DMS153 treated with DMSO at 0.1 percent for 48 hours (cell line): ENCODE measurements at regions not wholly inside any gene's neighbourhood (a gene's known extent, or its start where the extent isn't known, plus 50 kb on each side); places are given as distances from the start of the nearest gene placed in this dataset.
"Not testable (repeated sequence)": the region's sequence is repeated elsewhere in the genome, so short reads cannot be mapped to it uniquely, and the experiment has no call there.

Source experiments
- DNase-seq: peaks from one replicate; lab custom pipeline; 2025; ENCODE audit not compliant: unreplicated experiment; lab: John Stamatoyannopoulos, UW

DNA sequence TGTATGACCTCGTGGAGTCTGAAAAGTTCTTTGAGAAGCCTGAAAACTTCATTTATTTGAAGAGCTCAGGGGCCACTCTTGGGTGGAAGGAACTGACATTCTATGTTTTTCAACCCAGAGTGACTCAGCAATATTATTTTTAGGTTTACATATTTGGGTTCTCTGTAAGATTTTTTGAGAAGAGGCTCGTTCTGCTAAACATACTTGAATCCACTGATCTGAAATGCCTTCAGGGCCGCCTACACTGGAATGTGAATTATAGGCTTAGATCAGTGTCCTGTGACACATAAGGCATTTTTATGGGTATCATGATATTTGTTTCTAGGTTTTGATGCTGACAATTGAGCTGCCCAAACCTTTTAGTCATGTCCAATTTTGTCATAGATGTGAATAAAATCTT is 86.2 kb downstream of the PSAT1 start:
- no peak for DNase-seq

DNA sequence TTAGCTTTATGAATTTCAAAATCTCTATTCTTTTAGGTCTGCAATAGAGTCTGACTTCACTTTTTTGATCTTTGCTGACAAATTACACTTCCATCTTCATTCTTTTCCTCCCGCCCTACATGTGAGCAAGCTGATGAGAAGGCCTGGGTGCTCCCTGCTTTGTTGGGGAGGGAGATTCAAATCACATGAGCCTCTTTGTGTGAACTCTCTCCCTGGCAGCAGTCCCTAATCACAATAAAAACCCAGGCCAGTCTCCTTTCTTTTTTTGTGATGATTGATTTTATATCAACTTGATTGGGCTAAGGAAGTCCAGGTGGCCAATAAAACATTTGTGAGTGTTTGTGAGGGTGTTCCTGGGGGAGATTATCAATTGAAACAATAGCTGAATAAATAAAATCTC is 89.4 kb downstream of the PSAT1 start:
- DNase-seq, result no peak

DNA sequence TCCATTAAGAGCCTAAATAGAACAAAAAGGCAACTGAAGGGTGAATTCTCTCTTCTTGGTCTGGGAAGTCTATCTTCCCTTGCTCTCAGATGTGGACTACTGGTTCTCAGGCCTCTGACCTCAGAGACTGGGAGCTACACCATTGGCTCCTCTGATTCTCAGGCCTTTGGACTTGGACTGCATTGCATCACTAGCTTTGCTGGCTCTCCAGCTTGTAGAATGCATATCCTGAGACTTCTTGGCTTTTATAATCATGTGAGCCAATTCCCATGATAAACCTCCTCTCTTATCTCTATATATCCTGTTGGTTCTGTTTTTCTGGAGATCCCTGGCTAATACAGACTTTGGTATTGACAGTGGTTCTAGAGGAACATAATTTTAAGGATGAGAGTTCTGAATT is 89.8 kb downstream of the PSAT1 start:
- DNase-seq, result no peak

DNA sequence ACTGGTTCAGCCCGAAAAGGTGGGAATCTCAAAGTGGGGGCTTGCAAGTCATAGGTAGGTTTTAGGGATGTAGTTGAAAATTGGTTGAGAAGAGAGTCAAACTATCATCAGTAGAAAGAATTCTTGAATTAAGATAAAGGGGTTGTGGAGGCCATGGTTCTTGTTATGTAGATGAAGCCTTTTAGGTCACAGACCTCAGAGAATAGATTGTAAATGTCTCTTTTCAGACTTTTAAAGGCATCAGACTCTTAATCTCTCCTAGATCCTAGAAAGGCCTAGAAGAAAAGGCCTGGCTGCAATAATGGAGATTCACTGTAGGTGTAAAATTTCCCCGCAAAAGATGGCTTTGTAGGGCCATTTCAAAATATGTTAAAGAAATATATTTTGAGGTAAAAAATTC is 96.4 kb downstream of the PSAT1 start:
- no peak for DNase-seq

GRCh38 chr9:78393932-78394331 is 97.0 kb downstream of the PSAT1 start:
- no peak for DNase-seq

GRCh38 chr9:78396087-78396486 is 99.2 kb downstream of the PSAT1 start:
- no peak for DNase-seq

DNA sequence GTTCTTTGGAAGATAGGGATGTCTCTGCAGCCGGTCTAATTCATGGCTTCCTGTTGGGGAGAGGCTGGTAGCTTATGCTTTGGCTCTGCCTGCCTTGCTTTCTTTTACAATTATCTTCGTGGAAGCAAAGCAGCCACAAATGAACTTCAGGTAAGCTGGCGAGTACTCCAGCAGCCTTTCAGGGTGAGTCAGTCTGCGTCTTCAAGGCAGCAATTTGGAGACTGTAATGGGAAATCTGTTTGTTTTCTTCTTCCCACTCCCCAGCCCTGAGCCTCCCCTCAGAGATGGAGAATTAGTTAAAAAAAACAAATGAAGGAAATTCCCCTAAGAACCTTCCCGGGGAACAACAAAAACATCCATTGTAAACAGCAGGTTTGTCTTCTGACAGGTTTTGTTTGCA is 100.1 kb downstream of the PSAT1 start:
- DNase-seq, result no peak

DNA sequence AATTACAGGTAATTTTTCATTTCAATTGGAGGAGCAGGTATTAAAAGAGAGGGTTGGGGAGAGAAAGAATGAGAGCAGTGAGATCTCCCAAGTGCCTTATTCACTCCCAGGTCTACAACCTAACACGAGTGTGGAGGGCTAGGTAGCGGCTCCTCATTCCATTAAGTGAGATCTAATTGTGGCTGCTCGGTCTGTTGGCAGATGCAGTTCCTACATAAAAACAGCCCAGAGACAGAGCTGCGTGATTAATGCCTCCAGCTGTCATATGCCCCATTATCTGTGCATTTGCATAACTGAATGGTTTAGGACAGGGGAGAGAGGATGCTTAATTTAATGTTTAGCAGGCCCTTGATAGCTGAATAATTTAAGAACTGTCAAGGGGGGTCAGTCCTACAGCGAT is 100.5 kb downstream of the PSAT1 start:
- no peak for DNase-seq

DNA sequence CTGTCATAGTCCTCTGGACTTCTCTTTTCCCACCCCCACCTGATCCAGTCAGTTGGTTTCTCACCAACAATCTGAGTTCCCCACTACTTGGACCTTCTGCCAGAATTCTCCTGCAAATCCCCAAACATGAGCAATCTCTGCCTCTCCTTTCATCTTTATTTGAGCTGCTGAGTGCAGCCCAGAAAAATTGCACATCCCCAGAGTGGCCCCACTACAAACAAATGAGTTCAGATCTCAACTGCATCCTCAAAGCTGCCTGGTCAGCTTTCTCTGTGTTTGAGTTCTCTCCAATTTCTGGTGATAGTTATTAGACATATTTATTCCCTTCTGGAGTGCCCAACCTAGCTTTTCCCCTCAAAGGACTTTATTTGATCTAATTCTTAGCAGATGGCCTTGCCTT is 102.2 kb downstream of the PSAT1 start:
- no peak for DNase-seq

DNA sequence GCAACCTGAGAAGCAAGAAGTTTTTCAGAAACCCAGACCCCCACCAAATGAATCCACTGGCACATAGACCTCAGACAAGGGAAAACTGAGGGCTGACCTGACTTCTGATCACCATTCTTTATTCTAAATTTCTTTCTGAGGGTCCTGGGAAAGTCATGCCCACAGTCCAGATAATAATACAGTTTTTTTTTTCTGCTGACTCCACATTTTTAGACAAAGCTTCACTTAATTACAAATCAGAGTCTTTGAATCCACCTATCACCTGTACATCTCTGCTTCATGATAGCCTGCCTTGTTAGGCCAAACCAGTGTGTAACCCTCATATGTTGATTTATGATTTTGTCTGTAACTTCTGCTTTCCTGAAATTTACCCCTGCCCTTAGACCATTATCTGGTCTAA is 103.6 kb downstream of the PSAT1 start:
- DNase-seq, result no peak

- no peak for DNase-seq
Observed at GRCh38 chr9:78405461-78405860, 108.5 kb downstream of the PSAT1 start.

GRCh38 chr9:78406146-78406545 is 109.2 kb downstream of the PSAT1 start:
- no peak for DNase-seq

DNA sequence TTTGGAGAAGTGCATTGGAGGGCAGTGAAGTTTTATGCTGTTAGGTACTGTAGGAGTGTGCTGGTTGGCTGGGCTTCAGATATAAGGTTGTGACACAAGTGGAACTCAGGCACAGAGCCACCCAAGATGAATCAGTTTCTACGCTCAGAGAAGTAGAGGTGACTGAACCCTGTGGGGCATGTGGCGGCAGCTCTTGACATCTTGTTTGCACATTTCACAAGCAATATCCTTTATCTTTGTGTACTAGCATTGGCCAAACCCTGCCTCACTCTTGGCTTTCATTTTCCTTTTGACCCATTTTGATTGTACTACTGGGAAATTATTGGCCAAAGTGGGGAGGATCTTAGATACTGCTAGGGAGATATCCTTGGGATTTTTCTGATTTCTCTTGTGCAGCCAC is 110.0 kb downstream of the PSAT1 start:
- no peak for DNase-seq

DNA sequence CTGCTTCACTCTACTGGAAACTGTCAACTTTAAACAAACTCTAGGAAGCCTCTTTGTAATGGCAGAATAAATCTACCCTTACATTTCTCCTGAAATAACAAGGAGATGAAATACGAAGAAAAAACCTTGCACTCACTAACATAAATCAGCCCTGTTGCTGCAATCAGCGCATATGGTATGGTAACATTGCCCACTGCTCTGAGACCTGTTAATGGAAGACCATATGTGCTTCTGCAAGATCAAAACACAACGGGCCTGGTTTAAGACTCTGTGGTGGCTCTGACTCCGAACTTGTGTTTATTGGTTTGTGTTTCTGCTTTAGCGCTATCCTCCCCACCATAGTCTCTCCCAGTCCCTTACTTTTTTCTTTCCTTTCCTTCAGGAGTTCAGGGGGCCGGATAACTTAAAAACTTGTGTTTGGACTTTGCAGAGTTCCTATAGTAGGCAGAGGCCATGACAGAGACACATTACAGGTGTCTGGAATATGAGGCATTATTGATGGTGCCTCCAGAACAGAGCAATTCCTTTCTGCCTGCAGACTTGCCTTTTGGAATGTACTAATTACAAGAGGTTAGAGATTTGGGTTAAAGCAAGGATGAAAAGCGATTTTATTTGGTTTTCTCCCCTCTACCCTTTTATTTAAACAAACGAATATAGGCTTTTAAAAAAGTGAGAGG is 110.8 kb downstream of the PSAT1 start:
- DNase-seq, result no peak

DNA sequence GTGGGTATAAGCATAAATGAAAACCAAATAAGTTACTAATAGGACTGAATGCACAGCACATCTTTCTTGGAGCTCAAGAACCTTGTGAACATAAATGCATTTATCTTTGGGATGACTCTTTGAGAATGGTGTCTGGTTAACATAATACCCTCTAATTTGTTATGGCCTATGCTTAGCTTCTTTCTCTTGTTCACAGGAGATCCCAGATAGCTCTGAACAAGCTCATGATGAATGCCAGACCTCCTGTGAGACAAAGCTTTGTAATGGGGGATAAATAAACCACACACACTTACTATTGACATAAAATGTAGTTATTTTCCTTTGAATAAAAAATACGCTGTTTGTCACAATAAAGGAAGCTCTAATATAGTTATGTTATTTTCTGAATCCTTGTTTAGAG is 111.5 kb downstream of the PSAT1 start:
- no peak for DNase-seq

DNA sequence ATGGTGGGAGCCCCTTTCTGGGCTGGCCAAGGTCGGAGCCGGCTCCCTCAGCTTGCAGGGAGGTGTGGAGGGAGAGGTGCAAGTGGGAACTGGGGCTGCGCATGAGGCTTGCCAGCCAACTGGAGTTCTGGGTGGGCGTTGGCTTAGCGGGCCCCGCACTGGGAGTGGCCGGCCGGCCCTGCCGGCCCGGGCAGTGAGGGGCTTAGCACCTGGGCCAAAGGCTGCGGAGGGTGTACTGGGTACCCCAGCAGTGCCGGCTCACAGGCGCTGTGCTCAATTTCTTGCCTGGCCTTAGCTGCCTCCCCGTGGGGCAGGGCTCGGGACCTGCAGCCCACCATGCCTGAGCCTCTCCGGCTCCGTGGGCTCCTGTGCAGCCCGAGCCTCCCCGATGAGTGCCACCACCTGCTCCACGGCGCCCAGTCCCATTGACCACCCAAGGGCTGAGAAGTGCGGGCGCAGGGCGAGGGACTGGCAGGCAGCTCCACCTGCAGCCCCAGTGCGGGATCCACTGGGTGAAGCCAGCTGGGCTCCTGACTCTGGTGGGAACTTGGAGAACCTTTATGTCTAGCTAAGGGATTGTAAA is 113.1 kb downstream of the PSAT1 start:
- DNase-seq, result not testable (repeated sequence)

GRCh38 chr9:78422309-78422708 is 125.4 kb downstream of the PSAT1 start:
- DNase-seq, result no peak

DNA sequence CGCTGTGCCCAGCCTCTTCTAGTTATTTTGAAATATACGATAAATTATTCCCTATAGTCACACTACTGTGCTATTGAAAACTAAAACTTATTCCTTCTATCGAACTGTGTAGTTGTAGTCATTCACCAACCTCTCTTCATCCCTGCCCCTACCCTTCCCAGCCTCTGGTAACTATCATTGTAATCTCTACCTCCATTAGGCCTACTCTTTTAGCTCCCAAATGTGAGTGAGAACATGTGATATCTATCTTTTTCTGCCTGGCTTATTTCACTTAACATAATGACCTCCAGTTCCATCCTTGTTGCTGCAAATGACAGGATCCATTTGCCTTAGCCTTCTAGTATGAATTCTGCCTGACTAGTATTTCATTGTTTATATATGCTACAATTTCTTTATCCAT is 127.4 kb downstream of the PSAT1 start:
- no peak for DNase-seq

DNA sequence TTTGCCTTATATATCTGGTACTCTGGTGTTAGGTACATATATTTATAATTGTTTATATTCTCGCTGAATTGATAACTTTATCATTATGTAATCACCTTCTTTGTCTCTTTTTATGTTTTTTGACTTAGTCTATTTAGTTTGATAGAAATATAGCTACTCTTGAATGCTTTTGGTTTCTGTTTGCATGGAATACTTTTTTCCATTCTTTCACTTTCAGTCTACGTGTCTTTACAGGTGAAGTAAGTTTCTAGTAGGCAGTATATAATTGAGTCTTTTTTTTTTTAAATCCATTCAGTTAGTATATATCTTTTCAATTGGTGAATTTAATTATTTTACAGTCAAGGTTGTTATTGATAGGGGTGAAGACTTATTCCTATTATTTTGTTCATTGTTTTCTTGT is 131.7 kb downstream of the PSAT1 start:
- no peak for DNase-seq

- no peak for DNase-seq
Observed at GRCh38 chr9:78430387-78430786, 133.5 kb downstream of the PSAT1 start.

DNA sequence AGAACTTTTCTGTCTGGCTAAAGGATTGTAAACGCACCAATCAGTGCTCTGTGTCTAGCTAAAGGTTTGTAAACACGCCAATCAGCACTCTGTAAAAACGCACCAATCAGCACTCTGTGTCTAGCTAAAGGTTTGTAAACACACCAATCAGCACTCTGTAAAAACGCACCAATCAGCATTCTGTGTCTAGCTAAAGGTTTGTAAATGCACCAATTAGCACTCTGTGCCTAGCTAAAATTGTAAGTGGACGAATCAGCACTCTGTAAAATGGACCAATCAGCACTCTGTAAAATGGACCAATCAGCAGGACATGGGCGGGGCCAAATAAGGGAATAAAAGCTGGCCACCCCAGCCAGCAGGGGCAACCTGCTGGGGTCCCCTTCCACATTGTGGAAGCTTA is 134.1 kb downstream of the PSAT1 start:
- not testable (repeated sequence) for DNase-seq

GRCh38 chr9:78436873-78437272 is 139.9 kb downstream of the PSAT1 start:
- no peak for DNase-seq

GRCh38 chr9:78437296-78437695 is 140.4 kb downstream of the PSAT1 start:
- DNase-seq, result no peak
